Erythroblast (primary cell): ENCODE measurements at regions not wholly inside any gene's neighbourhood (a gene's known extent, or its start where the extent isn't known, plus 50 kb on each side); places are given as distances from the start of the nearest gene placed in this dataset.
A peak's percentile ranks its signal among the peaks of the same experiment; 100 is the strongest.

Experiments
- DNase-seq, 2 experiments: peaks; one replicate each; lab custom pipeline; 2025; lab: John Stamatoyannopoulos, UW
- GATA1 ChIP-seq: IDR thresholded peaks from 2 replicates; pipeline ENCODE4 v1.6.1; 2011; ENCODE audit warnings: low read depth, mild to moderate bottlenecking, control low read depth, low read length, moderate library complexity
- POLR2A ChIP-seq: IDR thresholded peaks from 2 replicates; pipeline ENCODE4 v1.6.1; 2011; ENCODE audit warnings: mild to moderate bottlenecking, low read length

- TF ChIP-seq POLR2A (no peak), GATA1 (no peak)
- DNase-seq: no peak
Observed at GRCh38 chr5:102010644-102011043, 285.4 kb downstream of the SLCO4C1 start.

- DNase-seq: no peak
- TF ChIP-seq GATA1 (no peak), POLR2A (no peak)
Observed at GRCh38 chr5:101997235-101997634, 298.8 kb downstream of the SLCO4C1 start.

GRCh38 chr5:101995585-101995984 is 300.5 kb downstream of the SLCO4C1 start:
- DNase-seq: no peak
- TF ChIP-seq POLR2A (no peak), GATA1 (no peak)

GRCh38 chr5:101991486-101991885 is 304.6 kb downstream of the SLCO4C1 start:
- no peak for TF ChIP-seq GATA1
- no peak for TF ChIP-seq POLR2A

GRCh38 chr5:101989659-101990058 is 306.4 kb downstream of the SLCO4C1 start:
- DNase-seq: no peak
- TF ChIP-seq POLR2A (no peak), GATA1 (no peak)

More at GRCh38 chr5:101991486-101991885, 304.6 kb downstream of the SLCO4C1 start:
- no peak for DNase-seq

- peak; percentile 14 to 41 for DNase-seq
- TF ChIP-seq GATA1 (no peak), POLR2A (no peak)
Observed at GRCh38 chr5:101977729-101978345, 318.2 kb downstream of the SLCO4C1 start.

- DNase-seq: no peak
- no peak for TF ChIP-seq GATA1
- TF ChIP-seq POLR2A: no peak
Observed at GRCh38 chr5:101976933-101977332, 319.2 kb downstream of the SLCO4C1 start.

- TF ChIP-seq POLR2A (no peak), GATA1 (no peak)
- no peak for DNase-seq
Observed at GRCh38 chr5:101969742-101970141, 326.3 kb downstream of the SLCO4C1 start.

- no peak for DNase-seq
- TF ChIP-seq POLR2A (no peak), GATA1 (no peak)
Observed at GRCh38 chr5:101966476-101966875, 329.6 kb downstream of the SLCO4C1 start.

- TF ChIP-seq POLR2A (no peak), GATA1 (no peak)
- DNase-seq: no peak
Observed at GRCh38 chr5:101955891-101956290, 340.2 kb downstream of the SLCO4C1 start.

GRCh38 chr5:101950019-101950418 is 346.1 kb downstream of the SLCO4C1 start:
- no peak for DNase-seq
- TF ChIP-seq GATA1 (no peak), POLR2A (no peak)

GRCh38 chr5:101948615-101949014 is 347.5 kb downstream of the SLCO4C1 start:
- no peak for DNase-seq
- TF ChIP-seq GATA1: no peak
- no peak for TF ChIP-seq POLR2A

GRCh38 chr5:101943784-101944183 is 352.3 kb downstream of the SLCO4C1 start:
- DNase-seq: no peak
- TF ChIP-seq GATA1 (no peak), POLR2A (no peak)

- no peak for TF ChIP-seq GATA1
- DNase-seq: peak; percentile 4 to 29
Observed at GRCh38 chr5:101942321-101942882, 353.7 kb downstream of the SLCO4C1 start.

GRCh38 chr5:101937041-101937440 is 359.0 kb downstream of the SLCO4C1 start:
- TF ChIP-seq POLR2A (no peak), GATA1 (no peak)
- no peak for DNase-seq

- DNase-seq: no peak
- TF ChIP-seq POLR2A (no peak), GATA1 (no peak)
Observed at GRCh38 chr5:101935086-101935485, 361.0 kb downstream of the SLCO4C1 start.
